Testis (tissue), 2 donors: ENCODE measurements at regions not wholly inside any gene's neighbourhood (a gene's known extent, or its start where the extent isn't known, plus 50 kb on each side); places are given as distances from the start of the nearest gene placed in this dataset.

ENCODE experiments used
- POLR2A ChIP-seq: fragments of 450-650 bp; IDR thresholded peaks from one replicate; pipeline ENCODE4 v1.6.1; 2017; ENCODE audit warnings: antibody characterized with exemption, mild to moderate bottlenecking, moderate library complexity
- TF ChIP-seq, protein P1 (sequence below), 3 experiments: fragments of 450-650 bp in 2 of 3; fragments of 200-600 bp in 1 of 3; sonication (generic) in 1 of 3; IDR thresholded peaks; one replicate each; pipeline ENCODE4 v1.5.1; 2016 to 2019; ENCODE audit warnings: antibody characterized with exemption in 3 of 3, mild to moderate bottlenecking in 2 of 3, moderate library complexity in 1 of 3

- TF ChIP-seq, protein P1, sequence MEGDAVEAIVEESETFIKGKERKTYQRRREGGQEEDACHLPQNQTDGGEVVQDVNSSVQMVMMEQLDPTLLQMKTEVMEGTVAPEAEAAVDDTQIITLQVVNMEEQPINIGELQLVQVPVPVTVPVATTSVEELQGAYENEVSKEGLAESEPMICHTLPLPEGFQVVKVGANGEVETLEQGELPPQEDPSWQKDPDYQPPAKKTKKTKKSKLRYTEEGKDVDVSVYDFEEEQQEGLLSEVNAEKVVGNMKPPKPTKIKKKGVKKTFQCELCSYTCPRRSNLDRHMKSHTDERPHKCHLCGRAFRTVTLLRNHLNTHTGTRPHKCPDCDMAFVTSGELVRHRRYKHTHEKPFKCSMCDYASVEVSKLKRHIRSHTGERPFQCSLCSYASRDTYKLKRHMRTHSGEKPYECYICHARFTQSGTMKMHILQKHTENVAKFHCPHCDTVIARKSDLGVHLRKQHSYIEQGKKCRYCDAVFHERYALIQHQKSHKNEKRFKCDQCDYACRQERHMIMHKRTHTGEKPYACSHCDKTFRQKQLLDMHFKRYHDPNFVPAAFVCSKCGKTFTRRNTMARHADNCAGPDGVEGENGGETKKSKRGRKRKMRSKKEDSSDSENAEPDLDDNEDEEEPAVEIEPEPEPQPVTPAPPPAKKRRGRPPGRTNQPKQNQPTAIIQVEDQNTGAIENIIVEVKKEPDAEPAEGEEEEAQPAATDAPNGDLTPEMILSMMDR (IDR thresholded peaks at IDR 0.05) = no peak
- TF ChIP-seq POLR2A = no peak
Observed at GRCh38 chr6:56742122-56742791, 99.6 kb upstream of the DST start.
